DND-41 (cell line): ENCODE measurements at regions not wholly inside any gene's neighbourhood (a gene's known extent, or its start where the extent isn't known, plus 50 kb on each side); places are given as distances from the start of the nearest gene placed in this dataset.

Experiments
- ATAC-seq: fragments of 200-7000 bp; cut with Tn5 transposase; 3 replicates; pipeline ENCODE4 v1.9.1; 2021; ENCODE audit warnings: low read depth; ENCODE audit not compliant: insufficient read depth
- DNase-seq: peaks from one replicate; pipeline ENCODE4 v3.0.0-alpha.2; 2020
- H2AFZ ChIP-seq: 2 replicates; pipeline ENCODE4 v1.6.0; 2012; ENCODE audit warnings: low read depth, low read length
- H3K27ac ChIP-seq: 2 replicates; pipeline ENCODE4 v1.5.1; 2012; ENCODE audit warnings: low read length, inconsistent platforms
- H3K27me3 ChIP-seq: fragments of 200-600 bp; sonication (generic); 2 replicates; pipeline ENCODE4 v1.6.0; 2012; ENCODE audit warnings: low read length, mild to moderate bottlenecking, inconsistent platforms; ENCODE audit not compliant: insufficient read depth, poor library complexity
- H3K36me3 ChIP-seq: 2 replicates; pipeline ENCODE4 v1.5.1; 2012; ENCODE audit warnings: low read length, inconsistent platforms; ENCODE audit not compliant: insufficient read depth
- H3K4me1 ChIP-seq: 2 replicates; pipeline ENCODE4 v1.5.1; 2012; ENCODE audit warnings: mild to moderate bottlenecking, low read length; ENCODE audit not compliant: insufficient read depth
- H3K4me2 ChIP-seq: 2 replicates; pipeline ENCODE4 v1.6.0; 2012; ENCODE audit warnings: mild to moderate bottlenecking, moderate library complexity, low read length, inconsistent platforms; ENCODE audit not compliant: insufficient read depth
- H3K4me3 ChIP-seq, 2 experiments: fragments of 200-600 bp in 1 of 2; shearing (Covaris generic) in 1 of 2; 2 replicates each; pipeline ENCODE4 v1.5.1; 2012 to 2016; ENCODE audit warnings: inconsistent platforms in 2 of 2, low read length in 2 of 2, mild to moderate bottlenecking in 2 of 2, low read depth in 1 of 2, moderate library complexity in 1 of 2
- H3K79me2 ChIP-seq: 2 replicates; pipeline ENCODE4 v1.6.0; 2012; ENCODE audit warnings: low read length, inconsistent platforms; ENCODE audit not compliant: insufficient read depth
- H3K9ac ChIP-seq: 2 replicates; pipeline ENCODE4 v1.6.0; 2012; ENCODE audit warnings: low read depth, mild to moderate bottlenecking, inconsistent platforms, low read length, moderate library complexity
- H3K9me3 ChIP-seq: 2 replicates; pipeline ENCODE4 v1.5.1; 2012; ENCODE audit warnings: low read length, moderate library complexity, mild to moderate bottlenecking, inconsistent platforms; ENCODE audit not compliant: insufficient read depth, severe bottlenecking
- H4K20me1 ChIP-seq: 2 replicates; pipeline ENCODE4 v1.6.0; 2012; ENCODE audit warnings: low read length; ENCODE audit not compliant: insufficient read depth
- CTCF ChIP-seq: IDR thresholded peaks from 2 replicates; pipeline ENCODE4 v1.5.1; 2012; ENCODE audit warnings: borderline replicate concordance, low read length, moderate library complexity, mild to moderate bottlenecking; ENCODE audit not compliant: poor library complexity, severe bottlenecking; ENCODE audit errors: extremely low read depth
- EZH2 ChIP-seq: IDR thresholded peaks from 3 replicates; pipeline ENCODE4 v1.6.1; 2012; ENCODE audit warnings: borderline replicate concordance, low read depth, mild to moderate bottlenecking, moderate library complexity, low read length, inconsistent platforms; ENCODE audit not compliant: severe bottlenecking

DNA sequence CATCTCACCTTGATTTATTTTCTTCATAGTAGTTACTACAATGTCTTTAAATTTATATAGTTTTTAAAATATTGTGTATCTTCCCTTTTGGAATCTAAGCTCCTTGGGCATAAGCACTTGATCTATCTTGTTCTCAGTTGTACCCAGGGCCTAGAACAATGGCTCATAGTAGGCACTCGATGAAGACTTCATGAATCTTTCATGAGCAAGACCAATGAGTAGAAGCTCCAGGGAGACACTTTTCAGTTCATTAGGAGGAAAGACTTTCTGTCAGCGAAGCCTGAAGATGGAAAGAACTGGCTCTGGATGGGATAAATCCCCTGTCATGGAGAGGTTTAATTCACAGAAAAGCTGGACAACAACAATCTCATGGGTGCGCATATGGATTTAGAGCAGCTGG lies 140.2 kb upstream of the CRY1 start:
- no peak overlapping the region for H3K4me3 ChIP-seq
- peaks cover 8% of the 10 kb centered on the region for H3K27me3 ChIP-seq
- no peak overlapping the region for H2AFZ ChIP-seq
- no peaks in the 10 kb centered on the region for H3K36me3 ChIP-seq
- no peak overlapping the region for H3K4me2 ChIP-seq
- H3K27ac ChIP-seq = no peak overlapping the region
- no peaks in the 10 kb centered on the region for H3K9me3 ChIP-seq
- no peaks in the 10 kb centered on the region for H3K4me1 ChIP-seq
- TF ChIP-seq EZH2 = no peak
- ATAC-seq = no peak
- no peaks in the 10 kb centered on the region for H3K79me2 ChIP-seq
- no peak overlapping the region for H3K9ac ChIP-seq
- DNase-seq = no peak
- no peaks in the 10 kb centered on the region for H4K20me1 ChIP-seq

DNA sequence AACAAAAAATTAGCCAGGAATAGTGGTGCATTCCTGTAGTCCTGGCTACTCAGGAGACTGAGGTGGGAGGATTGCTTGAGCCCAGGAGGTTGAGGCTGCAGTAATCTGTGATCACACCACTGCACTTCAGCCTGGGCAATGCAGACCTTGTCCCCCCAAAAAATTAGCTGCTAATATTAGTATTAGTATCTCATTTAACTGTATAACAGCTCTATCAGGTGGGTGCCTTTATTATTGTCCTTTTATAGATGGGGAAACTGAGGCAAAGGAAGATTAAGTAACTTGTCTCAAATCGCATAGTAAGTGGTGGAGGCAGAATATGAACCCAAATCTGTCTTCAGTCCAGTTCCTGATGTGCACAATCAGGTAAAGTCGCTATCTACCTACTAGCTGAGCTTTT lies 142.3 kb upstream of the CRY1 start:
- no peaks in the 10 kb centered on the region for H4K20me1 ChIP-seq
- no peaks in the 10 kb centered on the region for H3K36me3 ChIP-seq
- no peaks in the 10 kb centered on the region for H3K4me1 ChIP-seq
- no peaks in the 10 kb centered on the region for H3K79me2 ChIP-seq
- H3K27ac ChIP-seq = no peak overlapping the region
- H3K27me3 ChIP-seq = peaks cover 8% of the 10 kb centered on the region
- DNase-seq (no peak), ATAC-seq (no peak)
- H3K4me3 ChIP-seq = no peak overlapping the region
- TF ChIP-seq CTCF = no peak
- no peak for TF ChIP-seq EZH2
- H3K9ac ChIP-seq = no peak overlapping the region
- no peak overlapping the region for H3K4me2 ChIP-seq
- H2AFZ ChIP-seq = no peak overlapping the region
- no peaks in the 10 kb centered on the region for H3K9me3 ChIP-seq

- no peaks in the 10 kb centered on the region for H3K36me3 ChIP-seq
- H3K4me2 ChIP-seq = no peak overlapping the region
- TF ChIP-seq CTCF = no peak
- TF ChIP-seq EZH2 = no peak
- H3K27ac ChIP-seq = no peak overlapping the region
- H2AFZ ChIP-seq = no peak overlapping the region
- H3K79me2 ChIP-seq = no peaks in the 10 kb centered on the region
- no peak for DNase-seq
- no peaks in the 10 kb centered on the region for H4K20me1 ChIP-seq
- H3K9ac ChIP-seq = no peak overlapping the region
- no peak for ATAC-seq
- H3K4me1 ChIP-seq = no peaks in the 10 kb centered on the region
- peaks cover 8% of the 10 kb centered on the region for H3K27me3 ChIP-seq
- no peaks in the 10 kb centered on the region for H3K9me3 ChIP-seq
- no peak overlapping the region for H3K4me3 ChIP-seq
These were observed 143.6 kb upstream of the CRY1 start for GRCh38 chr12:107236824-107237511.

GRCh38 chr12:107238296-107238695 lies 144.9 kb upstream of the CRY1 start:
- H3K9me3 ChIP-seq = no peaks in the 10 kb centered on the region
- no peak for ATAC-seq
- TF ChIP-seq EZH2 (no peak), CTCF (no peak)

More at GRCh38 chr12:107238296-107238695, 144.9 kb upstream of the CRY1 start:
- no peaks in the 10 kb centered on the region for H3K36me3 ChIP-seq
- DNase-seq = no peak
- H3K4me2 ChIP-seq = no peak overlapping the region
- H3K4me3 ChIP-seq = no peak overlapping the region
- no peaks in the 10 kb centered on the region for H3K79me2 ChIP-seq
- no peak overlapping the region for H3K9ac ChIP-seq
- no peak overlapping the region for H3K27ac ChIP-seq
- no peak overlapping the region for H2AFZ ChIP-seq
- H3K27me3 ChIP-seq = peaks cover 13% of the 10 kb centered on the region
- H4K20me1 ChIP-seq = no peaks in the 10 kb centered on the region
- no peaks in the 10 kb centered on the region for H3K4me1 ChIP-seq
